HG02973 (cell line): ENCODE measurements at regions not wholly inside any gene's neighbourhood (a gene's known extent, or its start where the extent isn't known, plus 50 kb on each side); places are given as distances from the start of the nearest gene placed in this dataset.

Experiments
- ATAC-seq: cut with Tn5 transposase; IDR thresholded peaks from one replicate; pipeline ENCODE4 v1.9.1; 2021; ENCODE audit warnings: moderate library complexity; ENCODE audit not compliant: unreplicated experiment

GRCh38 chr2:4134551-4135550, 431.5 kb downstream of the DCDC2C start:
- ATAC-seq, result no peak

- no peak for ATAC-seq
Observed at GRCh38 chr2:4135765-4136164, 432.4 kb downstream of the DCDC2C start.

GRCh38 chr2:4139316-4139715, 435.9 kb downstream of the DCDC2C start:
- ATAC-seq, result no peak

- ATAC-seq, result no peak
Observed at GRCh38 chr2:4139731-4140130, 436.4 kb downstream of the DCDC2C start.

GRCh38 chr2:4140281-4140970, 437.1 kb downstream of the DCDC2C start:
- ATAC-seq, result no peak

- no peak for ATAC-seq
Observed at GRCh38 chr2:4144731-4145130, 441.4 kb downstream of the DCDC2C start.

- no peak for ATAC-seq
Observed at GRCh38 chr2:4151521-4151920, 448.1 kb downstream of the DCDC2C start.

- ATAC-seq, result no peak
Observed at GRCh38 chr2:4152051-4152450, 448.7 kb downstream of the DCDC2C start.

- no peak for ATAC-seq
Observed at GRCh38 chr2:4168834-4169233, 465.5 kb downstream of the DCDC2C start.

- ATAC-seq, result no peak
Observed at GRCh38 chr2:4174796-4175195, 471.4 kb downstream of the DCDC2C start.

GRCh38 chr2:4175343-4175742, 472.0 kb downstream of the DCDC2C start:
- ATAC-seq, result no peak

GRCh38 chr2:4180631-4181030, 477.3 kb downstream of the DCDC2C start:
- no peak for ATAC-seq

- no peak for ATAC-seq
Observed at GRCh38 chr2:4181062-4181461, 477.7 kb downstream of the DCDC2C start.

- ATAC-seq, result no peak
Observed at GRCh38 chr2:4188561-4188960, 485.2 kb downstream of the DCDC2C start.

- no peak for ATAC-seq
Observed at GRCh38 chr2:4190548-4190947, 487.2 kb downstream of the DCDC2C start.

GRCh38 chr2:4192119-4192518, 488.7 kb downstream of the DCDC2C start:
- ATAC-seq, result no peak

GRCh38 chr2:4214444-4215205, 511.2 kb downstream of the DCDC2C start:
- no peak for ATAC-seq

GRCh38 chr2:4217737-4218136, 514.4 kb downstream of the DCDC2C start:
- no peak for ATAC-seq

- no peak for ATAC-seq
Observed at GRCh38 chr2:4219101-4219500, 515.7 kb downstream of the DCDC2C start.

- ATAC-seq, result no peak
Observed at GRCh38 chr2:4219571-4219970, 516.2 kb downstream of the DCDC2C start.

GRCh38 chr2:4221434-4221833, 518.1 kb downstream of the DCDC2C start:
- no peak for ATAC-seq
